BJ (cell line): ENCODE measurements at regions not wholly inside any gene's neighbourhood (a gene's known extent, or its start where the extent isn't known, plus 50 kb on each side); places are given as distances from the start of the nearest gene placed in this dataset.

Experiments
- CTCF ChIA-PET: fragments of 350-600 bp; formaldehyde crosslinking; extraction: SDS; loops from one replicate; lab custom pipeline; 2021; ENCODE audit warnings: antibody characterized with exemption, inconsistent platforms; lab: Yijun Ruan, JAX
- POLR2A ChIA-PET: fragments of 300-600 bp; sonication (Branson Sonifier 250); formaldehyde crosslinking; extraction: SDS; loops from one replicate; lab custom pipeline; 2021; ENCODE audit warnings: antibody characterized with exemption; lab: Charles Lee
- DNase-seq: peaks from one replicate; pipeline ENCODE4 v3.0.0-alpha.2; 2011; ENCODE audit warnings: low read depth
- H3K27me3 ChIP-seq: 2 replicates; pipeline ENCODE4 v1.6.0; 2011; ENCODE audit warnings: low read length; ENCODE audit not compliant: control insufficient read depth, insufficient read depth
- H3K36me3 ChIP-seq: 2 replicates; pipeline ENCODE4 v1.5.1; 2011; ENCODE audit warnings: low read length; ENCODE audit not compliant: control insufficient read depth, insufficient read depth
- H3K4me3 ChIP-seq: 2 replicates; pipeline ENCODE4 v1.5.1; 2011; ENCODE audit warnings: low read depth, mild to moderate bottlenecking, control low read depth, low read length
- TF ChIP-seq, protein P1 (sequence below): IDR thresholded peaks from 2 replicates; pipeline ENCODE4 v1.5.1; 2011; ENCODE audit warnings: low read depth, mild to moderate bottlenecking, control low read depth, inconsistent platforms, low read length, moderate library complexity; ENCODE audit not compliant: insufficient read depth

DNA sequence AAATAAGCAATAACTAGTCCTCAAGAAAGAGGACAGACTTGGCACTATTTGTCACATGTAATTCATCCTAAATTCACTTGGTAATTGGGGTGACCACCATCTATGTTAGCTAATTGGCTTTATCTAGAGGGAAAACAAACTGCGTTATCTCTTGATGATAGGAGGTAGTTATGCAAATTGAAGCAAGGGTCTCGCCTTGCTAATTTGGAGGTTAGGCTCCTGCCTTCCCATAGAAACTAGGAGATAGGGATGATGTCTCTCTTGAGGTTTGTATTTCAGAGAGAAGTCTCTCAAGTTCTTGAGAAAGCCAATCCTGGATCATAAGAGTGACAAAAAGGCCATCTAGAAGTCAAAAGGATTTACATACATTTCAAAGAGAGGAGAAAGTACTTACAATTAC, 179.9 kb downstream of the SLITRK6 start:
- H3K36me3 ChIP-seq, result no peaks in the 10 kb centered on the region
- no peak for DNase-seq
- H3K4me3 ChIP-seq, result no peak overlapping the region
- no peaks in the 10 kb centered on the region for H3K27me3 ChIP-seq
- ChIA-PET CTCF (no interaction called here), POLR2A (no interaction called here)
- TF ChIP-seq, protein P1, sequence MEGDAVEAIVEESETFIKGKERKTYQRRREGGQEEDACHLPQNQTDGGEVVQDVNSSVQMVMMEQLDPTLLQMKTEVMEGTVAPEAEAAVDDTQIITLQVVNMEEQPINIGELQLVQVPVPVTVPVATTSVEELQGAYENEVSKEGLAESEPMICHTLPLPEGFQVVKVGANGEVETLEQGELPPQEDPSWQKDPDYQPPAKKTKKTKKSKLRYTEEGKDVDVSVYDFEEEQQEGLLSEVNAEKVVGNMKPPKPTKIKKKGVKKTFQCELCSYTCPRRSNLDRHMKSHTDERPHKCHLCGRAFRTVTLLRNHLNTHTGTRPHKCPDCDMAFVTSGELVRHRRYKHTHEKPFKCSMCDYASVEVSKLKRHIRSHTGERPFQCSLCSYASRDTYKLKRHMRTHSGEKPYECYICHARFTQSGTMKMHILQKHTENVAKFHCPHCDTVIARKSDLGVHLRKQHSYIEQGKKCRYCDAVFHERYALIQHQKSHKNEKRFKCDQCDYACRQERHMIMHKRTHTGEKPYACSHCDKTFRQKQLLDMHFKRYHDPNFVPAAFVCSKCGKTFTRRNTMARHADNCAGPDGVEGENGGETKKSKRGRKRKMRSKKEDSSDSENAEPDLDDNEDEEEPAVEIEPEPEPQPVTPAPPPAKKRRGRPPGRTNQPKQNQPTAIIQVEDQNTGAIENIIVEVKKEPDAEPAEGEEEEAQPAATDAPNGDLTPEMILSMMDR, result no peak

DNA sequence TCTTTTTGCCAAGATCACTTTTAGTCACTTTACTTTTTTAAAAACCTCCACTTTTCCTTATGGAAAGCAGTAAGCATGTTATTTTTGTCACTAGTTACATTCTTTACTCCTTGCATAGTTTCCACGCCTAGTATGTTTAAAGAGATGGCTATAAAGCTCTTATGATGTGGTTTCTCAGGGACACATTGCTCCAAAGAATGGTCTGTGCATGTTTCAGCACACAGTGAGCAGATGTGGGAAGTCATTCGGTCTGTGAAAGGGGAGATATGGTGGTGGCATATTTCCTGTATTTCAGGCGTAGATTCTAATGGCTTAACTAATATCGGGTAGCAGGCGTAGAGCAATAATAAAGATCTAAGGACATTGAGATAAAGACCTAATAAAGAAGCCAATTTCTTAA, 180.7 kb downstream of the SLITRK6 start:
- Histone ChIP-seq H3K4me3 (no peak overlapping the region), H3K36me3 (no peaks in the 10 kb centered on the region), H3K27me3 (no peaks in the 10 kb centered on the region)
- TF ChIP-seq, protein P1, result no peak
- DNase-seq, result no peak
- POLR2A ChIA-PET, result no interaction called here
- CTCF ChIA-PET, result no interaction called here

DNA sequence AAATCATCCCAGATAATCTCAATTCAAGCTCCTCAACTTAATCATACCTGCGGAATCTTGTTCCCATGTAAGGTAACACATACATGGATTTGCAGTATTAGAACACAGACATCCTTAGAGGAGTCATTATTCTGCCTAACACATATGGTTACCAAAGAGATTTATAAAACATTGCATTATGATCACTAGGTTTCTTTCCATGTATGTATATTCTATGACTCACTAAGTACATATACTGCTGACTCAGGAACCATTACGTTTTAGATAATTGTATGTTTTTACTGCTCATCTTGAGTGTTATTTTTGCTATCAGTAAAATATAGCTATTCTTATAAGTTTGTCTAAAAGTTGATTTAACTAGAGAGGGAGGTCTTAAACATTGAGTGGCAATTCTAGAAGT, 182.9 kb downstream of the SLITRK6 start:
- DNase-seq, result no peak
- no peaks in the 10 kb centered on the region for H3K27me3 ChIP-seq
- ChIA-PET POLR2A (no interaction called here), CTCF (no interaction called here)
- no peak overlapping the region for H3K4me3 ChIP-seq
- TF ChIP-seq, protein P1, result no peak
- no peaks in the 10 kb centered on the region for H3K36me3 ChIP-seq

DNA sequence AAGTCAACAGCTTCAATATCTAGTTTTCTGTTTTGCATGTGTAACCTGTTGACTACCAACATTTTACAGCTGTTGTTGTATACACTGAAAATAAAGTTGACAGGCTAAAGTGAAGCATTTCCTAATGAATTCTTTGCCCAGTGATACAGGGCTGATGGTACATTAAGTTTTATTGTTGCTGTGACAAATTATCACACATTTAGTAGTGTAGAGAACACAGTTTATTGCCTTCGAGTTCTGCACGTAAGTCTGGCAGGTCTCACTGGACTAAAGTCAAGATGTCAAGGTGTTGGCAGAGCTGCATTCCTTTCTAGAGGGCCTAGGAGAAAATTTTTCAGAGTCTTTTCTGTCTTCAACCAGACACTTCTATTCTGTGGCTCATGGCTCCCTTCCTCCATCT, 184.2 kb downstream of the SLITRK6 start:
- no peaks in the 10 kb centered on the region for H3K36me3 ChIP-seq
- H3K4me3 ChIP-seq, result no peak overlapping the region
- no peaks in the 10 kb centered on the region for H3K27me3 ChIP-seq
- no peak for DNase-seq
- TF ChIP-seq, protein P1, result no peak
- ChIA-PET POLR2A (no interaction called here), CTCF (interaction anchor here (0.6 kb wide), 1 partner anchor 9 kb away, joined by 3 read pairs; no protein-coding TSS in a partner anchor)

DNA sequence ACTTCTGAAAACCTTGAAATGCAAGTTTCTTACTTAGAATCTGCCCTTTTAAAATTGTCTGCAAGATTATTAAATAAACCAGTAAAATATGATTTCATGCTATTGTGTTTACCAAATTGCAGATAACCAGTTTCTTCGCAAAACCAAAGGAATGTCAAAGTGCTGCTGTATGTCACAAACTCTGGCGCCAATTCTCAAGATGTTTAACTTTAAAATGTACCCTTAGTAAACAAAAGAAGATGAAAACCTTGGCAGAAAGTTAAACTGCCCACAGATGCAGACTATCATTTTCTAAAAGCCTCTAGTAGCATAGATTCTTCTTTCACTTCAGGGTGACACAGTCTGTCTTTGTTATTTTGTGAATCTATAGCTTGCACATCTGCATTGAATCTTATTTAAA, 189.2 kb downstream of the SLITRK6 start:
- TF ChIP-seq, protein P1, result no peak
- DNase-seq, result no peak
- Histone ChIP-seq H3K36me3 (no peaks in the 10 kb centered on the region), H3K27me3 (no peaks in the 10 kb centered on the region), H3K4me3 (no peak overlapping the region)
- ChIA-PET POLR2A (no interaction called here), CTCF (no interaction called here)
